ENCODE measurements at regions not wholly inside any gene's neighbourhood (a gene's known extent, or its start where the extent isn't known, plus 50 kb on each side); places are given as distances from the start of the nearest gene placed in this dataset.

- DNase-seq, result no peak
- Histone ChIP-seq H3K36me3 (no peaks in the 10 kb centered on the region), H3K4me3 (no peak overlapping the region), H3K27ac (no peak overlapping the region), H3K27me3 (no peaks in the 10 kb centered on the region), H3K9me3 (no peaks in the 10 kb centered on the region), H3K4me1 (no peaks in the 10 kb centered on the region)
- TF ChIP-seq, protein P1, sequence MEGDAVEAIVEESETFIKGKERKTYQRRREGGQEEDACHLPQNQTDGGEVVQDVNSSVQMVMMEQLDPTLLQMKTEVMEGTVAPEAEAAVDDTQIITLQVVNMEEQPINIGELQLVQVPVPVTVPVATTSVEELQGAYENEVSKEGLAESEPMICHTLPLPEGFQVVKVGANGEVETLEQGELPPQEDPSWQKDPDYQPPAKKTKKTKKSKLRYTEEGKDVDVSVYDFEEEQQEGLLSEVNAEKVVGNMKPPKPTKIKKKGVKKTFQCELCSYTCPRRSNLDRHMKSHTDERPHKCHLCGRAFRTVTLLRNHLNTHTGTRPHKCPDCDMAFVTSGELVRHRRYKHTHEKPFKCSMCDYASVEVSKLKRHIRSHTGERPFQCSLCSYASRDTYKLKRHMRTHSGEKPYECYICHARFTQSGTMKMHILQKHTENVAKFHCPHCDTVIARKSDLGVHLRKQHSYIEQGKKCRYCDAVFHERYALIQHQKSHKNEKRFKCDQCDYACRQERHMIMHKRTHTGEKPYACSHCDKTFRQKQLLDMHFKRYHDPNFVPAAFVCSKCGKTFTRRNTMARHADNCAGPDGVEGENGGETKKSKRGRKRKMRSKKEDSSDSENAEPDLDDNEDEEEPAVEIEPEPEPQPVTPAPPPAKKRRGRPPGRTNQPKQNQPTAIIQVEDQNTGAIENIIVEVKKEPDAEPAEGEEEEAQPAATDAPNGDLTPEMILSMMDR (IDR thresholded peaks at IDR 0.05), result no peak
- TF ChIP-seq POLR2A (IDR thresholded peaks at IDR 0.05), result no peak
- intact Hi-C loops (cut with DNase I; ENCODE audit: low total_unique reads), result loop anchor here (10.0 kb wide), 1 partner anchor 79 kb away; no protein-coding TSS in a partner anchor
These were observed 62.4 kb downstream of the VCPKMT start for GRCh38 chr14:50053935-50054334.

- Histone ChIP-seq H3K27me3 (no peaks in the 10 kb centered on the region), H3K4me3 (no peak overlapping the region), H3K27ac (no peak overlapping the region), H3K9me3 (no peaks in the 10 kb centered on the region), H3K4me1 (no peaks in the 10 kb centered on the region), H3K36me3 (no peaks in the 10 kb centered on the region)
- TF ChIP-seq POLR2A (IDR thresholded peaks at IDR 0.05), result no peak
- TF ChIP-seq, protein P1 (IDR thresholded peaks at IDR 0.05), result no peak
- intact Hi-C loops (cut with DNase I; ENCODE audit: low total_unique reads), result loop anchor here (10.0 kb wide), 1 partner anchor 81 kb away; no protein-coding TSS in a partner anchor
- no peak for DNase-seq
These were observed 60.7 kb downstream of the VCPKMT start for GRCh38 chr14:50055461-50056228.

DNA sequence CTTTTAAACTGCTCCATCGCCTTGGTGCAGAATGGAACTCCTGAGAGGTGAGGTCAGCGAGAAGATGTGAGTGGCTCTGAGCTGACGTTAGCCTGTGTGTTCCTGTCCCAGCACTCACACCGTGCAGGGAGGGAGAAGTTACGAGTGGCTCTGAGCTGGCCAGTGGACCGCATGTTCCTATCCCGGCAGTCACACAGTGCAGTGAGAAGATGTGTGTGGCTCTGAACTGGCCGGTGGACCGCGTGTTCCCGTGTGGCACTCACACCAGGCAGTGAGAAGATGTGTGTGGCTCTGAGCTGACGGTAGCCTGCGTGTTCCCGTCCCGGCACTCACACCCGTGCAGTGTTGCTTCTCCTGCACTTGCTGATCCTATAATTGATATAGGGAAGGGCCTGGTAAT, 59.9 kb downstream of the VCPKMT start:
- no peaks in the 10 kb centered on the region for H3K27me3 ChIP-seq
- H3K4me1 ChIP-seq, result no peaks in the 10 kb centered on the region
- H3K9me3 ChIP-seq, result no peaks in the 10 kb centered on the region
- TF ChIP-seq, protein P1 (IDR thresholded peaks at IDR 0.05), result no peak
- no peak for TF ChIP-seq POLR2A (IDR thresholded peaks at IDR 0.05)
- no peak overlapping the region for H3K4me3 ChIP-seq
- no peak for DNase-seq
- H3K27ac ChIP-seq, result no peak overlapping the region
- H3K36me3 ChIP-seq, result no peaks in the 10 kb centered on the region
- intact Hi-C loops (cut with DNase I; ENCODE audit: low total_unique reads), result loop anchor here (10.0 kb wide), 1 partner anchor 82 kb away; no protein-coding TSS in a partner anchor

DNA sequence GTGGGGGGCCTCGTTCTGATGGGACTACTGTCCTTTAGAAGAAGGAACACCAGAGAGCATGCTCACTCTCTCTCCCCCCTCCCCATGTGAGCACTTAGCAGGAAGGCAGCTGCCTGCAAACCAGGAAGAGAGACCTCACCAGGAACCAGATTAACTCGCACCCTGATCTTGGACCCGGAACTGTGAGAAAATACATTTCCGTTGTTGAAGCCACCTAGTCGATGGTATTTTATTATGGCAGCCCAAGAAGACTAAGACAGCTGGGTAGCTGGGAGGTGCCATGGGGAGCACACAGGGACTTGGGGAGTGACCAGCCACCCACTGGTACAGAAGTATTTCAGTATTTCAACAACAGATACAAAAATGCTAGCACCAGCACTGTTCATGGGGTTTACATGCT, 59.0 kb downstream of the VCPKMT start:
- Histone ChIP-seq H3K27ac (no peak overlapping the region), H3K36me3 (no peaks in the 10 kb centered on the region), H3K27me3 (no peaks in the 10 kb centered on the region), H3K4me1 (peaks cover 0 to 9% of the 10 kb centered on the region in 2 donors), H3K9me3 (no peaks in the 10 kb centered on the region), H3K4me3 (no peak overlapping the region)
- no peak for DNase-seq
- TF ChIP-seq POLR2A (IDR thresholded peaks at IDR 0.05), result no peak
- TF ChIP-seq, protein P1 (IDR thresholded peaks at IDR 0.05), result no peak
- intact Hi-C loops (cut with DNase I; ENCODE audit: low total_unique reads), result loop anchor here (10.0 kb wide), 1 partner anchor 83 kb away; no protein-coding TSS in a partner anchor

DNA sequence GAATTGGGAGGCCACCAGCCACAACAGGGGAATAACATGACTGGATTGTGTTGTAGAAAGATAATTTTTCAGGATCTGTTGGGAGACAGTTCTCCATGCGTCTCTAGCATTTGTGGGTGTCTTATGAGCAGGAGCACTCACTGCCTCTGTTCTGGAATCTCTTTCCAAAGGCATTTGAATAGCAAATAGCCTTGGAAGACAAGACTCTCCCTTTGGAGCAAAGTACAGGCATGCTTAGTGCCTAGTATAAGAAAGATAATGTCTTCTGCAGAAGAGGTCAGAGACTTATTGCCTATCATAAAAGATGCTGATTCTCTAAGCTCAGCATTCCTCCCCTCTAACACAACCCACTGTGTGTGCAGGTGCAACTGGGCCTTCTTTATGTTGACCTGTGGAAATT, 58.3 kb downstream of the VCPKMT start:
- intact Hi-C loops (cut with DNase I; ENCODE audit: low total_unique reads), result loop anchor here (10.0 kb wide), 1 partner anchor 83 kb away; no protein-coding TSS in a partner anchor
- Histone ChIP-seq H3K27me3 (no peaks in the 10 kb centered on the region), H3K27ac (no peak overlapping the region), H3K9me3 (no peaks in the 10 kb centered on the region), H3K4me3 (no peak overlapping the region), H3K4me1 (peaks cover 0 to 12% of the 10 kb centered on the region in 2 donors), H3K36me3 (no peaks in the 10 kb centered on the region)
- TF ChIP-seq, protein P1 (IDR thresholded peaks at IDR 0.05), result no peak
- TF ChIP-seq POLR2A (IDR thresholded peaks at IDR 0.05), result no peak
- DNase-seq, result no peak
